ENCODE measurements at regions not wholly inside any gene's neighbourhood (a gene's known extent, or its start where the extent isn't known, plus 50 kb on each side); places are given as distances from the start of the nearest gene placed in this dataset.
A peak's percentile ranks its signal among the peaks of the same experiment; 100 is the strongest.
"Not testable (repeated sequence)": the region's sequence is repeated elsewhere in the genome, so short reads cannot be mapped to it uniquely, and the experiment has no call there.

GRCh38 chr2:223467196-223467595 lies 135.0 kb downstream of the SCG2 start:
- DNase-seq (ENCODE audit: low read depth), result no peak

GRCh38 chr2:223469270-223470046 lies 132.7 kb downstream of the SCG2 start:
- DNase-seq (ENCODE audit: low read depth), result peak; percentile 93

- DNase-seq (ENCODE audit: low read depth), result no peak
Measured at GRCh38 chr2:223470602-223471001, 131.6 kb downstream of the SCG2 start.

GRCh38 chr2:223472771-223473170 lies 129.4 kb downstream of the SCG2 start:
- DNase-seq (ENCODE audit: low read depth), result no peak

GRCh38 chr2:223474893-223475292 lies 127.3 kb downstream of the SCG2 start:
- no peak for DNase-seq (ENCODE audit: low read depth)

- DNase-seq (ENCODE audit: low read depth), result no peak
Measured at GRCh38 chr2:223475901-223476300, 126.3 kb downstream of the SCG2 start.

GRCh38 chr2:223477318-223477717 lies 124.8 kb downstream of the SCG2 start:
- no peak for DNase-seq (ENCODE audit: low read depth)

- DNase-seq (ENCODE audit: low read depth), result no peak
Measured at GRCh38 chr2:223481486-223481885, 120.7 kb downstream of the SCG2 start.

GRCh38 chr2:223486751-223487150 lies 115.4 kb downstream of the SCG2 start:
- DNase-seq (ENCODE audit: low read depth), result peak; percentile 33

GRCh38 chr2:223487214-223487846 lies 114.8 kb downstream of the SCG2 start:
- no peak for DNase-seq (ENCODE audit: low read depth)

- peak; percentile 89 for DNase-seq (ENCODE audit: low read depth)
Measured at GRCh38 chr2:223488814-223489213, 113.3 kb downstream of the SCG2 start.

GRCh38 chr2:223494496-223494895 lies 107.7 kb downstream of the SCG2 start:
- no peak for DNase-seq (ENCODE audit: low read depth)

- DNase-seq (ENCODE audit: low read depth), result peak; percentile 62
Measured at GRCh38 chr2:223494942-223495341, 107.2 kb downstream of the SCG2 start.

GRCh38 chr2:223496853-223497252 lies 105.3 kb downstream of the SCG2 start:
- not testable (repeated sequence) for DNase-seq (ENCODE audit: low read depth)

GRCh38 chr2:223500709-223501108 lies 101.5 kb downstream of the SCG2 start:
- no peak for DNase-seq (ENCODE audit: low read depth)

- DNase-seq (ENCODE audit: low read depth), result no peak
Measured at GRCh38 chr2:223501641-223502040, 100.5 kb downstream of the SCG2 start.

GRCh38 chr2:223503746-223504145 lies 98.4 kb downstream of the SCG2 start:
- no peak for DNase-seq (ENCODE audit: low read depth)

- no peak for DNase-seq (ENCODE audit: low read depth)
Measured at GRCh38 chr2:223508372-223508771, 93.8 kb downstream of the SCG2 start.

GRCh38 chr2:223510713-223511112 lies 91.4 kb downstream of the SCG2 start:
- no peak for DNase-seq (ENCODE audit: low read depth)

- no peak for DNase-seq (ENCODE audit: low read depth)
Measured at GRCh38 chr2:223511168-223511567, 91.0 kb downstream of the SCG2 start.

GRCh38 chr2:223513771-223514455 lies 88.2 kb downstream of the SCG2 start:
- DNase-seq (ENCODE audit: low read depth), result peak; percentile 25

- no peak for DNase-seq (ENCODE audit: low read depth)
Measured at GRCh38 chr2:223519471-223519870, 82.7 kb downstream of the SCG2 start.

GRCh38 chr2:223522796-223523195 lies 79.4 kb downstream of the SCG2 start:
- no peak for DNase-seq (ENCODE audit: low read depth)

All from amniotic epithelial cell (primary cell).